Neural cell (in vitro differentiated cells): ENCODE measurements at regions not wholly inside any gene's neighbourhood (a gene's known extent, or its start where the extent isn't known, plus 50 kb on each side); places are given as distances from the start of the nearest gene placed in this dataset.

ENCODE experiments used
- H2AFZ ChIP-seq: fragments of 200-600, 300-800 bp; sonication (generic), shearing (Covaris generic); 2 replicates; pipeline ENCODE4 v1.6.0; 2014; ENCODE audit warnings: low read depth, mild to moderate bottlenecking, antibody characterized with exemption, low read length, moderate library complexity
- H3F3A ChIP-seq: fragments of 200-600 bp; shearing (Covaris generic); 2 replicates; pipeline ENCODE4 v1.6.1; 2016; ENCODE audit warnings: mild to moderate bottlenecking, moderate library complexity, mixed read lengths, antibody characterized with exemption, low read length; ENCODE audit not compliant: insufficient read depth, poor library complexity, severe bottlenecking
- H3K27ac ChIP-seq: fragments of 200-600, 300-800 bp; sonication (generic), shearing (Covaris generic); 2 replicates; pipeline ENCODE4 v1.5.1; 2014; ENCODE audit warnings: mild to moderate bottlenecking, low read length, moderate library complexity
- H3K27me3 ChIP-seq: fragments of 300-800, 200-600 bp; sonication (generic), shearing (Covaris generic); 2 replicates; pipeline ENCODE4 v1.6.0; 2014; ENCODE audit warnings: mild to moderate bottlenecking, low read depth, low read length, moderate library complexity; ENCODE audit not compliant: insufficient read depth
- H3K36me3 ChIP-seq: fragments of 300-800, 200-600 bp; sonication (generic), shearing (Covaris generic); 2 replicates; pipeline ENCODE4 v1.5.1; 2014; ENCODE audit warnings: mild to moderate bottlenecking, antibody characterized with exemption, low read length, moderate library complexity; ENCODE audit not compliant: insufficient read depth
- H3K4me2 ChIP-seq: fragments of 300-800, 200-600 bp; sonication (generic), shearing (Covaris generic); 2 replicates; pipeline ENCODE4 v1.6.0; 2014; ENCODE audit warnings: mild to moderate bottlenecking, low read length
- H3K4me3 ChIP-seq: fragments of 300-800, 200-600 bp; sonication (generic), shearing (Covaris generic); 2 replicates; pipeline ENCODE4 v1.5.1; 2014; ENCODE audit warnings: mild to moderate bottlenecking, low read length, moderate library complexity
- H3K79me2 ChIP-seq: fragments of 200-600 bp; shearing (Covaris generic); replicated peaks from 2 replicates; pipeline ENCODE4 v1.6.0; 2014; ENCODE audit warnings: mild to moderate bottlenecking, low read length, moderate library complexity; ENCODE audit not compliant: insufficient read depth
- H3K9ac ChIP-seq: fragments of 300-800, 200-600 bp; sonication (generic), shearing (Covaris generic); 2 replicates; pipeline ENCODE4 v1.6.1; 2016; ENCODE audit warnings: mild to moderate bottlenecking, low read length, mixed read lengths
- H3K9me2 ChIP-seq: fragments of 200-600 bp; shearing (Covaris generic); 2 replicates; pipeline ENCODE4 v1.6.1; 2016; ENCODE audit warnings: mild to moderate bottlenecking, low read length, mixed read lengths; ENCODE audit not compliant: insufficient read depth
- H3K9me3 ChIP-seq: fragments of 200-600, 300-800 bp; sonication (generic), shearing (Covaris generic); 2 replicates; pipeline ENCODE4 v1.6.1; 2016; ENCODE audit warnings: mild to moderate bottlenecking, mixed run types, low read length, moderate library complexity, mixed read lengths
- H4K20me1 ChIP-seq: fragments of 200-600 bp; shearing (Covaris generic); 2 replicates; pipeline ENCODE4 v1.6.1; 2016; ENCODE audit warnings: mild to moderate bottlenecking, mixed run types; ENCODE audit not compliant: insufficient read depth
- CTCF ChIP-seq: fragments of 450-650 bp; IDR thresholded peaks from 2 replicates; pipeline ENCODE4 v1.5.1; 2014; ENCODE audit warnings: antibody characterized with exemption, mild to moderate bottlenecking, moderate library complexity; ENCODE audit not compliant: poor library complexity, severe bottlenecking
- EP300 ChIP-seq: fragments of 450-650 bp; conservative IDR thresholded peaks from 2 replicates; pipeline ENCODE4 v1.6.1; 2014; ENCODE audit warnings: antibody characterized with exemption, mild to moderate bottlenecking, moderate library complexity; ENCODE audit not compliant: poor library complexity, severe bottlenecking
- EZH2 ChIP-seq: fragments of 200-600, 300-800 bp; shearing (Covaris generic), sonication (generic); IDR thresholded peaks from 2 replicates; pipeline ENCODE4 v1.6.1; 2014; ENCODE audit warnings: antibody characterized with exemption, low read length, borderline replicate concordance, mild to moderate bottlenecking; ENCODE audit not compliant: insufficient read depth, poor library complexity, severe bottlenecking
- MXI1 ChIP-seq: fragments of 450-650 bp; conservative IDR thresholded peaks from 2 replicates; pipeline ENCODE4 v1.6.1; 2014; ENCODE audit warnings: antibody characterized with exemption, mild to moderate bottlenecking; ENCODE audit not compliant: poor library complexity, severe bottlenecking
- POLR2AphosphoS5 ChIP-seq: IDR thresholded peaks from 2 replicates; pipeline ENCODE4 v1.6.1; 2012
- RAD21 ChIP-seq: fragments of 450-650 bp; conservative IDR thresholded peaks from 2 replicates; pipeline ENCODE4 v1.6.1; 2014; ENCODE audit warnings: antibody characterized with exemption, mild to moderate bottlenecking, moderate library complexity
- REST ChIP-seq: IDR thresholded peaks from 2 replicates; pipeline ENCODE4 v1.6.1; 2012; ENCODE audit warnings: borderline replicate concordance
- SMC3 ChIP-seq: fragments of 450-650 bp; conservative IDR thresholded peaks from 2 replicates; pipeline ENCODE4 v1.6.1; 2014; ENCODE audit warnings: antibody characterized with exemption, mild to moderate bottlenecking, moderate library complexity; ENCODE audit not compliant: poor library complexity
- TAF1 ChIP-seq: IDR thresholded peaks from 2 replicates; pipeline ENCODE4 v1.6.1; 2012; ENCODE audit warnings: low read depth

GRCh38 chr7:46569133-46569465 is 648.0 kb upstream of the IGFBP3 start:
- Histone ChIP-seq H2AFZ (no peak overlapping the region), H3K4me3 (no peak overlapping the region), H3K9me3 (no peaks in the 10 kb centered on the region), H3K79me2 (no peaks in the 10 kb centered on the region), H3F3A (no peaks in the 10 kb centered on the region), H3K4me2 (no peak overlapping the region), H3K36me3 (no peaks in the 10 kb centered on the region), H3K9me2 (no peaks in the 10 kb centered on the region), H3K27ac (no peak overlapping the region), H3K9ac (no peak overlapping the region), H4K20me1 (no peaks in the 10 kb centered on the region), H3K27me3 (no peaks in the 10 kb centered on the region)
- no peak for TF ChIP-seq TAF1
- TF ChIP-seq CTCF: no peak
- TF ChIP-seq SMC3: no peak

GRCh38 chr7:46568420-46569132 is 647.5 kb upstream of the IGFBP3 start:
- Histone ChIP-seq H3K9me2 (no peaks in the 10 kb centered on the region), H3K36me3 (no peaks in the 10 kb centered on the region), H4K20me1 (no peaks in the 10 kb centered on the region), H3K27me3 (no peaks in the 10 kb centered on the region), H3K4me3 (no peak overlapping the region), H3K27ac (no peak overlapping the region), H3K9me3 (no peaks in the 10 kb centered on the region), H3K4me2 (no peak overlapping the region), H2AFZ (no peak overlapping the region), H3K9ac (no peak overlapping the region), H3F3A (no peaks in the 10 kb centered on the region), H3K79me2 (no peaks in the 10 kb centered on the region)
- TF ChIP-seq TAF1: no peak
- no peak for TF ChIP-seq CTCF
- TF ChIP-seq EZH2: no peak
- no peak for TF ChIP-seq SMC3
- TF ChIP-seq POLR2AphosphoS5: no peak
- TF ChIP-seq RAD21: no peak
- TF ChIP-seq REST: no peak
- TF ChIP-seq EP300: no peak
- TF ChIP-seq MXI1: no peak
